ENCODE measurements at regions not wholly inside any gene's neighbourhood (a gene's known extent, or its start where the extent isn't known, plus 50 kb on each side); places are given as distances from the start of the nearest gene placed in this dataset.

GRCh38 chr9:80646211-80646610 lies 1043.1 kb downstream of the TLE1 start:
- H3K9me3 Mint-ChIP-seq, result peaks cover 2% of the 10 kb centered on the region
- no peaks in the 10 kb centered on the region for H3K27me3 Mint-ChIP-seq
- H3K36me3 Mint-ChIP-seq, result peaks cover 13% of the 10 kb centered on the region
- ATAC-seq (ENCODE audit: low read depth) (no peak), DNase-seq (ENCODE audit: low spot score in 2 of 2) (no peak)
- no peak overlapping the region for H3K27ac Mint-ChIP-seq
- no peak overlapping the region for H3K4me3 Mint-ChIP-seq
- H3K4me1 Mint-ChIP-seq, result no peaks in the 10 kb centered on the region

GRCh38 chr9:80644044-80644443 lies 1045.3 kb downstream of the TLE1 start:
- ATAC-seq (ENCODE audit: low read depth), result no peak
- H3K4me3 Mint-ChIP-seq, result no peak overlapping the region
- no peak overlapping the region for H3K27ac Mint-ChIP-seq
- no peaks in the 10 kb centered on the region for H3K27me3 Mint-ChIP-seq
- DNase-seq (ENCODE audit: low spot score in 2 of 2), result no peak
- H3K9me3 Mint-ChIP-seq, result peaks cover 2% of the 10 kb centered on the region
- peaks cover 16% of the 10 kb centered on the region for H3K36me3 Mint-ChIP-seq
- no peaks in the 10 kb centered on the region for H3K4me1 Mint-ChIP-seq

GRCh38 chr9:80635065-80635464 lies 1054.3 kb downstream of the TLE1 start:
- ATAC-seq (ENCODE audit: low read depth) (no peak), DNase-seq (ENCODE audit: low spot score in 2 of 2) (no peak)
- Mint-ChIP-seq H3K9me3 (peaks cover 14% of the 10 kb centered on the region), H3K27ac (no peak overlapping the region), H3K27me3 (no peaks in the 10 kb centered on the region), H3K4me1 (no peaks in the 10 kb centered on the region), H3K36me3 (peaks cover 27% of the 10 kb centered on the region), H3K4me3 (no peak overlapping the region)

GRCh38 chr9:80632041-80632440 lies 1057.3 kb downstream of the TLE1 start:
- ATAC-seq (ENCODE audit: low read depth), result no peak
- H3K9me3 Mint-ChIP-seq, result peaks cover 14% of the 10 kb centered on the region
- no peak overlapping the region for H3K27ac Mint-ChIP-seq
- peaks cover 23% of the 10 kb centered on the region for H3K36me3 Mint-ChIP-seq
- H3K4me1 Mint-ChIP-seq, result no peaks in the 10 kb centered on the region
- no peak for DNase-seq (ENCODE audit: low spot score in 2 of 2)
- H3K27me3 Mint-ChIP-seq, result no peaks in the 10 kb centered on the region
- no peak overlapping the region for H3K4me3 Mint-ChIP-seq

GRCh38 chr9:80622508-80622907 lies 1050.7 kb downstream of the TLE4 start:
- no peaks in the 10 kb centered on the region for H3K27me3 Mint-ChIP-seq
- ATAC-seq (ENCODE audit: low read depth) (no peak), DNase-seq (ENCODE audit: low spot score in 2 of 2) (no peak)
- no peak overlapping the region for H3K27ac Mint-ChIP-seq
- H3K36me3 Mint-ChIP-seq, result peaks cover 23% of the 10 kb centered on the region
- peaks cover 8% of the 10 kb centered on the region for H3K9me3 Mint-ChIP-seq
- H3K4me1 Mint-ChIP-seq, result no peaks in the 10 kb centered on the region
- no peak overlapping the region for H3K4me3 Mint-ChIP-seq

GRCh38 chr9:80619356-80619755 lies 1047.6 kb downstream of the TLE4 start:
- DNase-seq (ENCODE audit: low spot score in 2 of 2) (no peak), ATAC-seq (ENCODE audit: low read depth) (no peak)
- H3K4me1 Mint-ChIP-seq, result no peaks in the 10 kb centered on the region
- H3K27ac Mint-ChIP-seq, result no peak overlapping the region
- H3K36me3 Mint-ChIP-seq, result peaks cover 23% of the 10 kb centered on the region
- no peaks in the 10 kb centered on the region for H3K27me3 Mint-ChIP-seq
- H3K9me3 Mint-ChIP-seq, result peaks cover 8% of the 10 kb centered on the region
- H3K4me3 Mint-ChIP-seq, result no peak overlapping the region

- Mint-ChIP-seq H3K27me3 (no peaks in the 10 kb centered on the region), H3K9me3 (peaks cover 7% of the 10 kb centered on the region), H3K36me3 (peaks cover 17% of the 10 kb centered on the region), H3K4me3 (no peak overlapping the region), H3K27ac (no peak overlapping the region), H3K4me1 (no peaks in the 10 kb centered on the region)
- no peak for DNase-seq (ENCODE audit: low spot score in 2 of 2)
- ATAC-seq (ENCODE audit: low read depth), result no peak
Observed at GRCh38 chr9:80615964-80616363, 1044.2 kb downstream of the TLE4 start.

- DNase-seq (ENCODE audit: low spot score in 2 of 2), result no peak
- Mint-ChIP-seq H3K36me3 (no peaks in the 10 kb centered on the region), H3K9me3 (peaks cover 2% of the 10 kb centered on the region), H3K4me1 (no peaks in the 10 kb centered on the region), H3K27me3 (no peaks in the 10 kb centered on the region), H3K27ac (no peak overlapping the region), H3K4me3 (no peak overlapping the region)
- no peak for ATAC-seq (ENCODE audit: low read depth)
Observed at GRCh38 chr9:80605793-80606192, 1034.0 kb downstream of the TLE4 start.

GRCh38 chr9:80605129-80605528 lies 1033.4 kb downstream of the TLE4 start:
- H3K27ac Mint-ChIP-seq, result no peak overlapping the region
- no peak overlapping the region for H3K4me3 Mint-ChIP-seq
- H3K4me1 Mint-ChIP-seq, result no peaks in the 10 kb centered on the region
- no peak for DNase-seq (ENCODE audit: low spot score in 2 of 2)
- H3K9me3 Mint-ChIP-seq, result no peaks in the 10 kb centered on the region
- no peaks in the 10 kb centered on the region for H3K27me3 Mint-ChIP-seq
- ATAC-seq (ENCODE audit: low read depth), result no peak
- no peaks in the 10 kb centered on the region for H3K36me3 Mint-ChIP-seq

- H3K4me3 Mint-ChIP-seq, result no peak overlapping the region
- H3K27ac Mint-ChIP-seq, result no peak overlapping the region
- H3K36me3 Mint-ChIP-seq, result peaks cover 6% of the 10 kb centered on the region
- H3K4me1 Mint-ChIP-seq, result no peaks in the 10 kb centered on the region
- ATAC-seq (ENCODE audit: low read depth), result no peak
- peaks cover 5% of the 10 kb centered on the region for H3K9me3 Mint-ChIP-seq
- DNase-seq (ENCODE audit: low spot score in 2 of 2), result no peak
- no peaks in the 10 kb centered on the region for H3K27me3 Mint-ChIP-seq
Observed at GRCh38 chr9:80602291-80602690, 1030.5 kb downstream of the TLE4 start.

- Mint-ChIP-seq H3K27ac (no peak overlapping the region), H3K9me3 (peaks cover 8% of the 10 kb centered on the region), H3K27me3 (no peaks in the 10 kb centered on the region), H3K4me3 (no peak overlapping the region), H3K36me3 (peaks cover 9% of the 10 kb centered on the region), H3K4me1 (no peaks in the 10 kb centered on the region)
- ATAC-seq (ENCODE audit: low read depth) (no peak), DNase-seq (ENCODE audit: low spot score in 2 of 2) (no peak)
Observed at GRCh38 chr9:80596579-80596978, 1024.8 kb downstream of the TLE4 start.

- Mint-ChIP-seq H3K27me3 (no peaks in the 10 kb centered on the region), H3K4me3 (no peak overlapping the region), H3K9me3 (peaks cover 8% of the 10 kb centered on the region), H3K36me3 (peaks cover 11% of the 10 kb centered on the region), H3K4me1 (no peaks in the 10 kb centered on the region), H3K27ac (no peak overlapping the region)
- DNase-seq (ENCODE audit: low spot score in 2 of 2) (no peak), ATAC-seq (ENCODE audit: low read depth) (no peak)
Observed at GRCh38 chr9:80595192-80595591, 1023.4 kb downstream of the TLE4 start.

GRCh38 chr9:80592413-80592812 lies 1020.6 kb downstream of the TLE4 start:
- Mint-ChIP-seq H3K4me1 (no peaks in the 10 kb centered on the region), H3K9me3 (peaks cover 3% of the 10 kb centered on the region), H3K36me3 (peaks cover 5% of the 10 kb centered on the region), H3K27ac (no peak overlapping the region), H3K27me3 (no peaks in the 10 kb centered on the region), H3K4me3 (no peak overlapping the region)
- no peak for DNase-seq (ENCODE audit: low spot score in 2 of 2)
- no peak for ATAC-seq (ENCODE audit: low read depth)

- Mint-ChIP-seq H3K27ac (no peak overlapping the region), H3K4me1 (peaks cover 3% of the 10 kb centered on the region)
Observed at GRCh38 chr9:80586786-80587330, 1015.1 kb downstream of the TLE4 start.

GRCh38 chr9:80571953-80572352 lies 1000.2 kb downstream of the TLE4 start:
- no peaks in the 10 kb centered on the region for H3K27me3 Mint-ChIP-seq
- DNase-seq (ENCODE audit: low spot score in 2 of 2), result no peak
- H3K4me3 Mint-ChIP-seq, result no peak overlapping the region
- H3K36me3 Mint-ChIP-seq, result peaks cover 17% of the 10 kb centered on the region
- no peaks in the 10 kb centered on the region for H3K4me1 Mint-ChIP-seq
- H3K27ac Mint-ChIP-seq, result no peak overlapping the region
- H3K9me3 Mint-ChIP-seq, result peaks cover 36% of the 10 kb centered on the region
- no peak for ATAC-seq (ENCODE audit: low read depth)

More at GRCh38 chr9:80586786-80587330, 1015.1 kb downstream of the TLE4 start:
- no peaks in the 10 kb centered on the region for H3K27me3 Mint-ChIP-seq
- H3K9me3 Mint-ChIP-seq, result no peaks in the 10 kb centered on the region
- H3K4me3 Mint-ChIP-seq, result no peak overlapping the region
- no peak for DNase-seq (ENCODE audit: low spot score in 2 of 2)
- no peak for ATAC-seq (ENCODE audit: low read depth)
- H3K36me3 Mint-ChIP-seq, result peaks cover 4% of the 10 kb centered on the region

Data from memory B cell (primary cell).